Epithelial cell of proximal tubule (primary cell): ENCODE measurements at regions not wholly inside any gene's neighbourhood (a gene's known extent, or its start where the extent isn't known, plus 50 kb on each side); places are given as distances from the start of the nearest gene placed in this dataset.
A peak's percentile ranks its signal among the peaks of the same experiment; 100 is the strongest.

Experiments
- DNase-seq: peaks from one replicate; pipeline ENCODE4 v3.0.0-alpha.2; 2011; ENCODE audit warnings: low read depth
- H3K4me3 ChIP-seq: 2 replicates; pipeline ENCODE4 v1.5.1; 2011; ENCODE audit warnings: low read depth, mild to moderate bottlenecking, low read length
- TF ChIP-seq, protein P1 (sequence below): conservative IDR thresholded peaks from 2 replicates; pipeline ENCODE4 v1.5.1; 2012; ENCODE audit warnings: low read depth, mild to moderate bottlenecking, low read length

DNA sequence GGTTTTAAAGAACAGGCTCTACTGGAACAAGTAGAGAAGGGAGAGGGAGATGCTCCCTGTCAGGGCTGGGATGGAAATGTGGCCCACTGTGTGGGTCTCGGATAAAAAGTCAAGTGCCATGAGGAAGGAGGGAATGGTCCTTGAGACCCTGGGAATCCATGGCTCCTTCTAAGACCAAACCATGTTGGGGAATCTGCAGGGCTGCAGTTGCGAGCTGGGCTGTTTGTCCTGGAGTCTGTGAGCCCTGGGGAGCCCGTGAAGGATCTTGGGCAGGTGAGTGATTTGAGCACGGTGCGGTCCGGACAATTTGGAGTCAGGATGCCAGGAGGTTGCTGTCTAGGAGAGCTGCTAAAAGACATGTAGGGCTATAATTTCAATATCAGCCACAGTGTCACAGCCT is 359.4 kb downstream of the FGF9 start:
- H3K4me3 ChIP-seq: no peak overlapping the region
- TF ChIP-seq, protein P1, sequence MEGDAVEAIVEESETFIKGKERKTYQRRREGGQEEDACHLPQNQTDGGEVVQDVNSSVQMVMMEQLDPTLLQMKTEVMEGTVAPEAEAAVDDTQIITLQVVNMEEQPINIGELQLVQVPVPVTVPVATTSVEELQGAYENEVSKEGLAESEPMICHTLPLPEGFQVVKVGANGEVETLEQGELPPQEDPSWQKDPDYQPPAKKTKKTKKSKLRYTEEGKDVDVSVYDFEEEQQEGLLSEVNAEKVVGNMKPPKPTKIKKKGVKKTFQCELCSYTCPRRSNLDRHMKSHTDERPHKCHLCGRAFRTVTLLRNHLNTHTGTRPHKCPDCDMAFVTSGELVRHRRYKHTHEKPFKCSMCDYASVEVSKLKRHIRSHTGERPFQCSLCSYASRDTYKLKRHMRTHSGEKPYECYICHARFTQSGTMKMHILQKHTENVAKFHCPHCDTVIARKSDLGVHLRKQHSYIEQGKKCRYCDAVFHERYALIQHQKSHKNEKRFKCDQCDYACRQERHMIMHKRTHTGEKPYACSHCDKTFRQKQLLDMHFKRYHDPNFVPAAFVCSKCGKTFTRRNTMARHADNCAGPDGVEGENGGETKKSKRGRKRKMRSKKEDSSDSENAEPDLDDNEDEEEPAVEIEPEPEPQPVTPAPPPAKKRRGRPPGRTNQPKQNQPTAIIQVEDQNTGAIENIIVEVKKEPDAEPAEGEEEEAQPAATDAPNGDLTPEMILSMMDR: no peak
- no peak for DNase-seq

DNA sequence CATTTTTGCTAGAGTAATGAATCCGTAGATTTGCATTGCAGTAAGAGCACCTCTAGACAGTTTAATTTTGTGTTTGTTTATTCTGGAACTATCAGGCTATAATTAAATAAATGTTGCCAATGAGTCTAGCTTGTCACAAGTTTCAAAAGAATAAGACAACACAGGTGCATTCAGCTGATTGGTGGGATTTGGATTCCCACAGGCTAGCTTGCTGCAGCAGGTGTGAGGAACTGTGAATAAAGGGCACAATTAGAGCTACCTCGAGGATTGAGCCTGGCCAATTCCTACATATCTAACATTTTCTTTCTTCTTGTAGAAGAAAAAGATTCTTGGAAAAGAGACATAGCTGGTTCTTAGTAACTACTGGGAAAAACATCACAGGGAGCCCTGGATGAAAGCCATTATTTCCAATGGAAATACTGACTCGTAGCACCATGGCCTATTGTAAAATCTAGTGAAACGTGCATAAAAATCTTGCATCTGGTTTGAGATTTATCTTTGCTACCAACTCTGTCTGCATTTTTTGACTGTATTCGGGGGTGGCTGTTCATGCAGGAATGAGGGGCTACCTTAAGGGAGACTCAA is 360.9 kb downstream of the FGF9 start:
- no peak overlapping the region for H3K4me3 ChIP-seq
- DNase-seq: no peak
- TF ChIP-seq, protein P1: no peak

DNA sequence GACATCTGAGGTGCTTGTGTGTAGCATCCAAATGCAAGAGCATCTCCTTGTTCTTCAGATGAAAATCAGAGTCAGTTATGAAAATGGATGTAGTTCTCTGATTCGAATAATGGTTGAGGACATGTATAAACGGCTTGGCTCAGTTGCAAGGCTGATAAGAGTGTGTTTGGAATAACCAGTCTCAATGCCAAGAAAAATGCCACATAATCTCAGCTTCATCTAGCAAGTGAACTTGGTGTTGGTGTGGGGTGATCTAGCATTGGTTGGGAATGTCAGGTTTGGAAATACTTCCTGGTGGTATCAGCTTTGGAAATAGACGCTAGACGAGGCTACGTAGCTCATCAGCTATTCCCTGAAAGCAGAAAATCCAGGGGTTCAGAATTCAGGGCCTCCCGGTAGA is 362.0 kb downstream of the FGF9 start:
- no peak for DNase-seq
- TF ChIP-seq, protein P1: no peak
- H3K4me3 ChIP-seq: no peak overlapping the region

- TF ChIP-seq, protein P1: no peak
- no peak overlapping the region for H3K4me3 ChIP-seq
Measured at GRCh38 chr13:22039961-22040360, 369.1 kb downstream of the FGF9 start.

GRCh38 chr13:22040810-22041364 is 370.0 kb downstream of the FGF9 start:
- H3K4me3 ChIP-seq: peak overlapping the region; percentile 40
- TF ChIP-seq, protein P1: no peak
- DNase-seq: no peak

More at GRCh38 chr13:22039961-22040360, 369.1 kb downstream of the FGF9 start:
- no peak for DNase-seq

- no peak for DNase-seq
- TF ChIP-seq, protein P1: no peak
- peak overlapping the region; percentile 40 for H3K4me3 ChIP-seq
Measured at GRCh38 chr13:22041741-22042140, 370.9 kb downstream of the FGF9 start.
